NCI-H774 (cell line): ENCODE measurements at regions not wholly inside any gene's neighbourhood (a gene's known extent, or its start where the extent isn't known, plus 50 kb on each side); places are given as distances from the start of the nearest gene placed in this dataset.
"Not testable (repeated sequence)": the region's sequence is repeated elsewhere in the genome, so short reads cannot be mapped to it uniquely, and the experiment has no call there.

ENCODE experiments used
- DNase-seq: peaks from one replicate; lab custom pipeline; 2025; lab: John Stamatoyannopoulos, UW

DNA sequence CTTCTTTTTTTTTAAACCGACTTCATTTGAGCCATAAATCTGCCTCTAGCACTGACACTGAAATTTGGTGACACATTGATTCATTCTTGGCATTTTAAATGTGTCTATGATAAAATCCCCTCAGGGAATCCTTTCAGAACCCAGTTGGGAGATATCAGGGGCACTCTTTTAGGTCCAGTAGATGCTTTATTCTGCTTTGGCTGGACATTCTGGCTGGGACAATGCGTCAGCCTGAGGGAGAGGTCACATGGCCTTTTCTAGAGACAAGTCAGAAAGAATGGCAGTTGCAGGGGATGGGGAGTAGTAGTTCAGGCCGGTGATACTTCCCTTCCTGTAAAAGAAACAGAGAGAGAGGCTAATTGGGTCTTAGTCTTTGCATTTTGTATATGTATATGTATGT lies 63.1 kb downstream of the TRIM43 start:
- not testable (repeated sequence) for DNase-seq

DNA sequence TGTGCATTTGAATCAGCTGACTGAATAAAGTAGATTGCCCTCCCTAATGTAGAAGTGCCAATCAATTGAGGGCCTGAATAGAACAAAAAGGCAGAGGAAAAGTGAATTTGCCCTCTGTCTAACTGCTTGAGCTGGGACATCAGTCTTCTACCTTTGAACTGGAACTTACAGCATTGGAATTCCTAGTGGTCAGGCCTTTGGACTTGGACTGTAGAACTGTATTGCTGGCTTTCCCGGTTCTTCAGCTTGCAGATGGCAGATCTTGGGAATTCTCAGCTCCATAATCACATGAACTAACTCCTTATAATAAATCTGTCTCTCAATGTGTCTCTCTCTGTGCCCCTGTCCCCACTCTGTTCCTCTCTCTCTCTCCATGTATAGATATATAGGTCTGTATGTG lies 64.8 kb downstream of the TRIM43 start:
- DNase-seq = not testable (repeated sequence)

DNA sequence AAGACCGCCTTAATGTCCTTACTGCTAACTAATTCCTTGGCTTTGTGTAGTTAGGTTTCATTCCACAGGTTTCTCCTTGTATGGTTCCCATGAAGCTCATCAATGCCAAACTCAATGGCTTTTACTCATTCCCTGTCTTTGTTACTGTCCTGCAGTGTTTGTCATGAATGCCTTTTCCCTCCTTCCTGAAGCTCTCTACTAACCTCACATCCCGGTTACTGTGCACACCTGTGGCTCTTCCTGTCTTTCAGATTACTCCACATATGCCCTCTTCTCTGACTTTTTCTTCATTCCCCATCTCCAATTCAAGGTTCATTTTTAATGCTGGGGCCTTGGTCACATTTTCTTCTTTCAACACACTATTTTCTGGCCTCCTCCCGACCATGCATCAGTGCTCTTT lies 66.1 kb downstream of the TRIM43 start:
- not testable (repeated sequence) for DNase-seq

DNA sequence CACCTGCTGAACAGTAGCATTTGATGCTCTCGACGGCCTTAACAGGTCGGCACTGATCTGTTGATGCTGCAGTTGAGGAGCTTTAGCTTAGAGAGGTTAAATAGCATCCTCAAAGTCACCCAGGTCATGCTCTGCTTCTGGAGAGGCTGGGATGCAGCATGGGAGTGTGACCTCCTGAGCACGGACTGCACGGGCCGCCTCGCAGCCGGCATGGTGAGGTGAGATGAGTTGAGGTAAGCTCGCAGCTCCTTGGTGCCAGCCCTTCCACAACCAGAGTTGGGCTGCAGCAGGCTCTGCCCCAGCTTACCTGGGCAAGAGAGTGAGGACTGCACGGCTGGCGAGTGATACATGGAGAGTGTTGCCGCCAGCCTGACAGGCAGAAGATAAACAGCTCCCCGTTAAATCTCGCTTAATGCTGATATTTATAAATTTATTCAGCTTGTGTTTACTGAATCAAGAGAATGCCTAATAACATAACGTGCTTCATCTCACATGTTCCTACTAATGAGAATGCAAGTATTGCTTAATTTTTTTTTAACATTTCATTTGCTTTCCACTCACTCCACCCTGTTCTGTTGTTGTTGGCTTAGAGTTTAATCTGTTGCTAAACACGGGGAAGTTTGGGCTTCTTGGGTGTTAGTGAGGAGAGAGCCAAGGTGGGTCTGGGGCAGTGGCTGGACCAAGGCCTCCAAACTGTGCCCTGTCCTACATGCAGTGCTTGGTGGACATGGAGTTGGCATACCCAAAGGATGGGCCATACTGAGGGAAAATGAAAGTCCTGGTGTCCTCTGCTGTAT lies 69.2 kb downstream of the TRIM43 start:
- DNase-seq = not testable (repeated sequence)

DNA sequence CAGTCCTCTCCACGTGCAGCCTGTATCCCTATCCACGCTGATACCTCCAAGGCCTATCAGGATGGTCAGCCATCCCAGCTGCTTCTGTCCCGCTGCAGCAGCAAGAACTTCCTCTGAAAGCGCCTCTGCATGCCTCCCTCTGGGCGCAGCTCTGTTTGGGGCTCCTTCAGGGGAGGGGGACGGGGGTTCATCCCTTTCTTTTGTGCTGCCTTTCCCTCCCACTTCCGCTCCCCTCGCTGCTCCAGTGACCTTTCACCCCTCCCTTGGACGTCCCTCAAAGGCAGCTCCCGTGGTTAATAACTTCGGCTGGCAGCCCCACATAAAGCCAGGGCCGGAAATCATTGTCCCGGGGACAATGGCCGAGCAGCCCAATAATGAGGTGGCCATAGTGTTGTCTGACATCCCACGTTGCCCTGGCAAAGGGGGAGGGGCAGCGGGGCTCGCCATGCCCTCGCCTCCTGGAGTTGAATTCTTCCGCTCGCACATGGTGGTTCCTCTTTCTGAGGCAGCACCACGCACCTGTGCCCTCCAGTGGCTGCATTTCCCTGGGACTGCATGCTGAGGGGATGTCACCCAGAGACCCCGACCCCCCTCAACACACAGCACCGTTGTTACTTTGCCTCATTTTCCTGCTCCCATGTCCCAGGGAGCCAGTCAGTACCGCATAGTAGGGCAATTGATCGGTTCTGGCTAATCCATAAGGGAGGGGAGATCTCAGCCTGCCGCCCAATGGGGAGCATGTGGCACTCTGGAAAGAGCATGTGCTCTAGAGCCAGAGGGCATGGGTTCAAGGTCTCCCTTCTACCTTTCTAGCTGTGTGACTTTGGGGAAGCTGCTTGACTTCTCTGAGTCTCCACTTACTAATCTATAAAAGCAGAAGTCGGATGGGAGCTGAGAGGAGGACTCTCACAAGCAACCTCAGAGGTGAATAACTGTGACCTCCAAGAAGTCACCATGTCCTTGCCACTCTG lies 72.0 kb downstream of the TRIM43 start:
- DNase-seq = not testable (repeated sequence)

DNA sequence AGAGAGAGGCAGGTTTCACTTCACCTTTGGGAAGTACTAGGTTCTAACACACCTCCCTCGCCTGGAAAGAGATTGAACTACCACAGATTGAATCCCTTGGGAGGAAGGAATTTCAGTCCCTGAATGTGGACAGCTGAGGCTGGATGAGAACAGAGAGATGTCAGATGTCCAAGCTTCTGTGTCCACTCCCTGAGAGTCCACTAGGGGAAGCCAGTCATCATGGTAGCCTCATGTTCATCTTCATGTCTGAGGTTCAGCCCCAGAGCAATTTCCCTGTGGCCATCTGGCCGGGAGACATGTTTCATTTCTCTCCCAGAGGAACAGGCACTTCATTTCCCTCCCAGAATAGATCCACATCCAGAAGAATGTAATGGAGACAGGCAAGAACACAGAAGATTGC lies 74.8 kb downstream of the TRIM43 start:
- DNase-seq = not testable (repeated sequence)

DNA sequence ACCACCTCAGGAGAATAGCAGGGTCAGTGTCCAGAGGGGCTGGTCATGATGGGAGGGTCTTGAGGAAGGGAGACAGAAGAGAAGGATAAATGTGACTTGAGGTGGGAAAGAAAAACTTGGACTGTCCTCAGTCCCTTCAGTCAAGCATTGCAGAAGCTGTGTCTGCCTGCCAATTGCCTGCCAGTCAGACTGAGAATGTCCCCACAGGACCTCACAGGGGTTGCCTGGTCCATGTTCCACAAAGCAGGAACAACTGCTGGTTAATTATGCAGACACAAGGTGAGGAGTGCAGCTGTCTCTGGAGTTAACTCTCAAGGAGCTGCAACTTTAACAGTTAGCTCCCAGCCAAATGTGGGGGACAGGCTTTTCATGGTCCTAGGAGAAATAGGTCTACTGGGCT lies 75.7 kb downstream of the TRIM43 start:
- DNase-seq = no peak

DNA sequence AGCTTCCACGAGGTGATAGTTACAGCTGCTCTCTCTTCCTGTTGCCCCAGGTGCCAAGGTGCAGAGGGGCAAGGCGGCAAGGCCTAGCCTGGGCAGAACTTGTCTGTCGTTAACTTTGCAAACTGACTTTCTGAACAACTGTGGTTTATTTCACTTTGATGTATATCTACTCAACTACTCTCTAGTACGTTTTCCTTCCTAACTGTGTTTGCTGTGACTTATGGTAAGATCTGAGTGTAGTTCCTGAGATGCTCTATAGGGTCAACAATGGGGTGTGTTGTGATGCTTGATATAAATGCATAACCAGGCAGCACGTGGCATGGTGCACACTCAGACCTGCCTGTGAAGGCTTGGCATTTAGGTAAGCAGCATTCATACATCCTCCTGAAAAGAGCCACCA lies 77.1 kb downstream of the TRIM43 start:
- DNase-seq = not testable (repeated sequence)

DNA sequence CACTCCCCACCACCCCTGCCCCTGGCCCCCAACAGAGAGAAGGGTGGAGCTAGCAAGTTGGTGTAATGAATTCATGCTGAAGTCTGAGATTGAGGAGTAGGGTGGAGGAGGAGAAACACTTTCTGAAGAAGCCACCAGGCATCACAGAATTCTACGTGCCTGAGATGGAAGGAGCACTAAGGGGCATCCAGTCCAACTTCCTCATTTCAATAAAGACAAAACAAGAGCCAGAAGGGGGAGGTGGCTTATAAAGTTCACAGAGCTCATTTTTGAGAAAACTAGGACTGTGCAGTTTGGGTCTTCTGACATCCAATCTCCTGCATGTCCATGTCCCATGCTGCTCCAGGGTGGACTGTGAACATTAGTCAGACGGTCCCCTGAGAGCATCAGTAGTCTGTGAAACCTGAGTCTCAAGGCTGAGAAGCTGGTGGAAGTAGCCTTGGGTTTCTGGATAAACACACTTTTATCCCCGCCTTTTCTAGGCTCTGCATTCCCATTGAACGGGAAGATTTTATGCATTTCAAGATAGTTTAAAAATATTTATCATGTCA lies 77.7 kb downstream of the TRIM43 start:
- no peak for DNase-seq

DNA sequence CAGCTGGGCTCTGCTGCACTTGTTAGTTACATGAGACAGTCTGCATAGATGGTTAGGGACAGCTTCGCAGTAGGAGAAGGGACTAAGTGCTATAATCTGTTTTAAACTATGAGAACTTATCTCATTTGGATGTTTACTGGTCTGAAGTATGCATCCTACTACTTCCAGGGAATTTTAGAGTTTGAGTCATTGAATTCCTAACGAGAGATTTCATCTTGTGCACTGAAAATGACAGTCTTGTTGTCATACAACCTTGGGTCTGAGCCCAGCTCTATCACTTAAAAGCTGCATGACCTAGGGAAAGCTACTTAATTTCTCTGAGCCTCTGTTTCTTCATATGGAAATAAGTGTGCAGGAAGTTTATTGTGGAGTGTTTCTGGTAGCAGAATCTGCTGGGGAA lies 78.4 kb downstream of the TRIM43 start:
- DNase-seq = no peak

DNA sequence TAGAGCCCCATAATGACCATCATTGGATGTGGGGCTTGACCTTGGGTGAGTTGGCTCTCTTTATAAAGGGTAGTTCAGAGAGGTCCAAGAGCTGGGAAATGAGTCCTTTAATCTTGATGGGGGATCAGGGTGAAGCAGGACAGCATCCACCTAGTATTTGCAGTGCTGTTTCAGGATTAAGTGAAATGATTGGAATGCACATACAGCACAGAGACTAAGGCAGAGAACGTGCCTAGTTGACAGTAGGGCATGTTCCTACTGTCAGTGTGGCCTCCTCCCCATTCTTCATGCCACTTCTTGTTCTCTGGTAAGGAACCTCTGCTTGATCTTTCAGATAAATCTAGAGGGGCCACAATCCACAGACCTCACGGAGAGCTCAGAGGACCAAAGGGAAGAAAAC lies 78.9 kb downstream of the TRIM43 start:
- DNase-seq = no peak

DNA sequence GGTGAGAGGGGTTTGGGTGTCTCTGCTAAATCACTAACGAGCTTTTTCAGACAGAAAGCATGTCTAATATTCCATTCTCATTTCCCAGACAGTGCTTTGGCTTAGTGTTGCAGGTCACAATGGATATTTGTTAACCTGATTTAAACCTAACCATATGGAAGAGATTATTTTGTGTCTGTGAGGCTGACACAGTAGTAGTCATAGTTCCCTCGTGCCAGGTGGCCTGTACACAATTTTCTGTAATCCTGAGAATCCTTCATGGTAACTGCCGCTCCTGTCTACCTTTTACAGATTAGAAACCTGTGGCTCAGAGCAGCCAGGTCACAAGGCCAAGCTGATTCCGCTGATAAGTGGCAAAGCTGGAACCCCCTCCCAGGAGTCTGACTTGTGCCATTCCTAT lies 79.4 kb downstream of the TRIM43 start:
- not testable (repeated sequence) for DNase-seq

DNA sequence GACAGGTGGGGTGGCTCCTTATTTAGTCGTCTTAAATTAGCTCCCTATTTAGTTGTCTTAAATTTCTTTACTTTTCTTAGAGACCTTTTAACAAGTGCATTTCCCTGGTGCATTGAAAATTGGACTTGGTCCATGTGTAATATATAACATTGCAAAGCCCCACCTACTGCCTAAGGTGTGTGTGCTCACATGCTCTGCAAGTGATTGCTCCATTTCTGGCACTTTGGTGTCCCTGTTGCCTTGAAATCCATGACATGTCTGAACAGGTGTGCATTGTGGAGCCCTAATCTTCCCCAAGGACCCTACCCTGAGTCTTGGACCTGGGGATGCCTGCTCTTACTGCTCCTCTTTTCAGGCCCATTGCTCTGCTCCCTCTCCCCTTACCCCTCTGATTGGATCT lies 80.2 kb downstream of the TRIM43 start:
- not testable (repeated sequence) for DNase-seq

DNA sequence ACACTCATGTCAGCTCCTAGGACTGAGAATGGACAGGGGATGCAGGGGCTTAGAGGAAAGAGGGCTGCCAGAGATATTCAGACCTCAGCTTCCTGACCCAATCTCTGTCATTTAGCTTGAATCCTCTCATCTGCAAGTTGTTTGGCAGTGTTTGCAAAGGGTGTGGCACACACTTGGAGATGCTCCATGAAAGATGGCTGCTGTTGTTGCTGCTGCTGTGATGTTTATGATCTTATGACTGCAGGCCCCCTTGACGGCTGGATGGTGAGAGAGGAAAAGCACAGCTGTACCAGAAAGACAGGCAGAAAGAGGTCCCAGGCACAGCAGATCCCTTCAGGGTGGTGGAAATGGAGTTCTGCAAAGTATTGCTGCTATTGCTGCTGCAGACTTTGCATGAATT lies 80.7 kb downstream of the TRIM43 start:
- not testable (repeated sequence) for DNase-seq

DNA sequence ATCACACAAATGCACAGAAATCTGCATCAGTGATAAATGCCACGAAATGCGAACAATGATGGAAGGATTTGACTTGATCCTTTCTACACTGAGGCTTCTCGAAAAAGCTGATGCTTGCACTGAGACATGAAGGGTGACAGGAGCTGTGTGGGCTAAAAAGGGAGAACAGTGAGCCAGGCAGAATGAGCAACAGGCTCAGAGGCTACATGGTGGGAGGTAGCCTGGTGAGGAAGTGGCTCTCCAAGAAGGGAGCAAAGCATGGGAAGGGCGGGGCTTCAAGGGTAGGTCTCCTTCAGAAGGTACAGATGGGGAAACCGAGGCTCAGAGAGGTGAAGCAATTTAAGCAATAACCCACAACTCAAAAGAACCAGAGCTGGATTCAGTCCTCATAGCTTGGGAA lies 82.4 kb downstream of the TRIM43 start:
- no peak for DNase-seq

DNA sequence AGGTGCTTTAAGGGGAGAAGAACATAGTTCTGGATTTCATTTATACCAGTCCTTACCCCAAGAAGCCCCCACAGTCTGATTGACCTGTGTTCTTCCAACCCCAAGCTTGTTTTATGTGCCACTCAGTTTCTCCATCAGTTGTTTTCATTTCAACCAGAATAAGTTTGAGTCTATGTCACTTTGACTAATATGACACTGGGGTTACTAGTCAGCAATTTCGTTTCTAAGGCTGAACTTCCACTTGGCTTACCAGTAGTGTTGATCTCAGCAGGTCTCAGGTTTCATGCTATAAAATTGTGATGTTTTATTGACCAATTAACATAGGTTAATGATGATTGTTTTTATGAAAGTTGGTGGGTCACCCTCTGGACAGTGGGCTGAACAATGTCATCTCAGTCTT lies 84.8 kb downstream of the TRIM43 start:
- not testable (repeated sequence) for DNase-seq

DNA sequence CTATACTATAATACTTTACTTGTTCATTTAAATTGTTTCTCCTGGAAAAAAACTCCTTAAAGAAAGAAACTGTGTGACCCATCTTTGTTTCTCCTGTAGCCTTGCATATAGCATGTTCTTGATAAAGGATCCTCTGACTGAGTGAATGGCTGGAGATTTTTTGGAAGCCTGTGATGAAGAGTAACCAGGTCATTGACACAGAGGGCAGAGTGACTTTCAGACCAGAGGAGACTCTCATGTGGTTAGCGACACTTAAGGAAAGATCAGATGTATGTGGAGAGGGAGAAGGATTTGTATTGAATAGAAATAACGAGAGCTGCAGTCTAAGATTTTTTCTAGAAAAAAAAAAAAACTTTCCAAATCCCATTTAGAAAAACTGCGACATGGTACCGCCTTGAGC lies 85.5 kb downstream of the TRIM43 start:
- no peak for DNase-seq

DNA sequence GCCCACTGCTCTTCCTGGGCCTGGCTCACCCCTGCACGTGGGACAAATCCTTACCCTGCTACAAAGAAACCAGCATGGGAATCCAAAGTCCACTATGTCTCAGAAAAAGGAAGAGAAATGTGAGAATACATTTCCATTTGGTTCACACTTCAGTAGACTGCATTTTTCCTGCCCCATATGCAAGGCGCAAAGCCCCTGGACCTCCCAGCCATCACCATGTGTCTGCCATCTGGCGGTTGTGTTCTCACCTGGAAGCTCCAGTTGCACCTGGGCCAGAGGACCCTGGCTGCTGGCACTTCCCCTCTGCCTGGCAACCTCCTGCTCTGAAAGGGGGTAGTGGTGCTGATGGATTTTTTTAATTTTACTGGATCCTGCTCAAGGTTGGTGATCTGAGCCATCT lies 86.0 kb downstream of the TRIM43 start:
- not testable (repeated sequence) for DNase-seq

DNA sequence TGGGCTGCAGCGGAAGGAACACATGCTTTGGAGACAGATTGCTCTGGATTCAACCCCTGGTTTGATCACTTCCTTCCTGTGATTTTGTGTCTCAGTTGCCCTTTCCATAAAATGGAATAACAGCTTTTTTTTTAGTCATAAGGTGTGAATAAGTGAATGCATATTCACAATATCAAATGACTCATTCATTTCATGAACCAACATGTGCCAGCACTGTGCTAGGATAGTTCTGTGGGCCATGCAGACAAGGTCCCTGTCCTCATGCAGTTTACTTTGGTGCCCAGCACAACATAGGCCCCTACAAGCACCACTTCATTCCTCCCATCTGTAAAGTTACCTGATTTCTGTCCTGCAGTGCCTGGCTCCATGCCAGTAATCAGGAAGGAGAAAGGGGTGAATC lies 89.4 kb downstream of the TRIM43 start:
- DNase-seq = not testable (repeated sequence)

DNA sequence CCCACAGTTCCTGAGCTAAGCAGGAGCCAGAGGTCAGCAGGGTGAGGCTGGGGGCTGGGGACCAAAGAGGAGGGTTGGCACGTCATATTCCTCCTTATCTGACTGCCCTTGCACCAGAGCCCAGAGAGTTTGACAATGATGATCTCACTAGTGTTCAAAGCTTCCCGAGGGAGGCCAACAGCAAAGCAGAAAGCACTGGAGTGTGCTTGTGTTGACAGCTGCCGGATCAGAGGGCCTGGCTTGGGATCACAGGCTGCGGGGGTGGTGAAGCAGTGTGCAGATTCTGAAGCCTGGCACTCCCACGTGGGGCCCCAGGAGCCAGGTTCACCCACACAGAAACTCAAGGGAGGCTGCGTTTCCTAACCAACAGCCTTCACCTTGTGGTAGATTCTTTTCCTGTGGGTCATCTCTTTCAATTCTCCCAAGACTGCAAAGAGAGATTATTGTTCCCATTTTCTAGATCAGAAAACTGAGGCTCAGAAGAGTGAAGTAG lies 89.8 kb downstream of the TRIM43 start:
- DNase-seq = not testable (repeated sequence)

DNA sequence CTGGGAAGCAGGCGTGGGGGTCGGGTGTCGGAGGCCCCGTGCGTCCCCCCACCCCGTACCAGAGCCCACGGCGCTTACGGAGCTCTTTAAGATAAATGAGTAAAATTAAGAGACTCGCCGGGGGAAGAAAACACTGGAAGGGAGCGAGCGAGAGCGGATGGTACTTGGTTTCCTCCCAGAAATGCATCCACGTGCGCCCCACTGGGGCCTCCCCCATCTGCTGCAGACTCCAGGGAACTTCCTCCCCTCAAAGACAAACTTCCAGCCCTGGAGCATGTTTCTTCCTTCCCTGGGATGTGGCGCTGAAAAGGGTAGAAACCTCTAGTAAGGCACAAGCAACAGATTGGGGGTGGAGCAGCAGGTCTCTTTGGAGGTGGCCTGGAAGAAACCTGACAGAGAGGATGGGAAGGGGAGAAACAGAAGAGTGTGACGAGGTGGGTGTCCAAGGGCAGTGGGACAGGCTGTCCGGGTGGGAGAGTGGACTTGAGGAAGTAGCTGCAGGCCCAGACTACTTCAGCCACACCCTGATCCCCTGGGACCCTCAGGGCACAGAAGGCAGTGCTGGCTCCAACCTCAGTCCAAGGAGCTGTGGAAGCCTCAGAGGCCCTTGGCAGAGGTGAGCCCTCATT lies 91.2 kb downstream of the TRIM43 start:
- DNase-seq = not testable (repeated sequence)

DNA sequence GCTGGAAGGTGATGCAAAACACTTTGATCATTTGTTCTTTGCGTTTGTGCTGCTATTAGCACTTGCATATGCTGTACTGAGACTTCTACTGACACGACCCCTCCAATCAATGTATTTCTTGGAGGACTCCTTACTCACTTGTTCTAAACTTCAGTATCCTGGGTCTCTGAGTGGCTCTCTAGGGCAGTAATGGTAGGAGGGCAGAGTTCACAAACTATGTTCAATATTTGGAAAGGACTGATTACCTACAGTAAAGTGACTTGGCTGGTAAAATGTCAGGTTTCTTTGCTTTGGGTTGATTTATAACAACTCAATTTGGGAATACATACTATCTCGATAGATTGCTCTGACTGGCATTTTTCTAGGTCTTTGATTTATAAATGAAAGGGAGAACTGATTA lies 93.7 kb downstream of the TRIM43 start:
- DNase-seq = no peak
